CD4-positive, alpha-beta T cell (primary cell): ENCODE measurements at regions not wholly inside any gene's neighbourhood (a gene's known extent, or its start where the extent isn't known, plus 50 kb on each side); places are given as distances from the start of the nearest gene placed in this dataset.

ENCODE experiments used
- ATAC-seq: fragments of 200-7000 bp; cut with Tn5 transposase; one replicate; pipeline ENCODE4 v1.10.0; 2022; ENCODE audit warnings: mild to moderate bottlenecking; ENCODE audit not compliant: poor library complexity
- CTCF ChIA-PET: fragments of 350-600 bp; sonication (Branson Sonifier 250); formaldehyde crosslinking; loops from one replicate; lab custom pipeline; 2021; ENCODE audit warnings: antibody characterized with exemption, inconsistent platforms; lab: Charles Lee
- POLR2A ChIA-PET: fragments of 350-600 bp; sonication (Branson Sonifier 250); formaldehyde crosslinking; loops from one replicate; lab custom pipeline; 2021; ENCODE audit warnings: antibody characterized with exemption, inconsistent platforms; lab: Charles Lee
- DNase-seq, 14 experiments: peaks; one replicate each; pipeline ENCODE4 v3.0.0-alpha.2; 2013 to 2020; ENCODE audit warnings: mixed read lengths in 2 of 14
- H3K27ac ChIP-seq, 2 donors: one replicate each; pipeline versions ENCODE4 v1.5.1 to v1.7.0; 2013; ENCODE audit warnings: low read length in 2 of 2, low read depth in 1 of 2, mild to moderate bottlenecking in 1 of 2
- H3K27me3 ChIP-seq, 2 experiments: 1 replicate in 1 of 2; 2 replicates in 1 of 2; pipeline versions ENCODE4 v1.6.1 to v1.7.0; 2013; ENCODE audit warnings: low read length in 2 of 2, control low read depth in 1 of 2, mild to moderate bottlenecking in 1 of 2, moderate library complexity in 1 of 2; ENCODE audit not compliant: insufficient read depth in 2 of 2, control insufficient read depth in 1 of 2
- H3K36me3 ChIP-seq: one replicate; pipeline ENCODE4 v1.6.1; 2013; ENCODE audit warnings: low read length, control low read depth; ENCODE audit not compliant: insufficient read depth
- H3K4me1 ChIP-seq: one replicate; pipeline ENCODE4 v1.6.1; 2013; ENCODE audit warnings: low read length, control low read depth; ENCODE audit not compliant: insufficient read depth
- H3K4me3 ChIP-seq: one replicate; pipeline ENCODE4 v1.5.1; 2013; ENCODE audit warnings: mild to moderate bottlenecking, low read length, moderate library complexity
- H3K9me3 ChIP-seq, 2 experiments: 1 replicate in 1 of 2; 2 replicates in 1 of 2; pipeline versions ENCODE4 v1.6.1 to v1.7.0; 2013; ENCODE audit warnings: low read length in 2 of 2, mild to moderate bottlenecking in 2 of 2, control low read depth in 1 of 2, moderate library complexity in 1 of 2; ENCODE audit not compliant: control insufficient read depth in 1 of 2, insufficient read depth in 1 of 2
- H3K27ac Mint-ChIP-seq: one replicate; pipeline ENCODE4 v1.8.0; 2020; ENCODE audit warnings: mixed read lengths
- H3K27me3 Mint-ChIP-seq: one replicate; pipeline ENCODE4 v1.8.0; 2021; ENCODE audit warnings: mixed read lengths
- H3K36me3 Mint-ChIP-seq: one replicate; pipeline ENCODE4 v1.8.0; 2021; ENCODE audit warnings: low read depth, mixed read lengths
- H3K4me1 Mint-ChIP-seq: one replicate; pipeline ENCODE4 v1.8.0; 2021; ENCODE audit warnings: low read depth, mixed read lengths
- H3K4me3 Mint-ChIP-seq: one replicate; pipeline ENCODE4 v1.8.0; 2020; ENCODE audit warnings: mild to moderate bottlenecking, mixed read lengths
- H3K9me3 Mint-ChIP-seq: one replicate; pipeline ENCODE4 v1.8.0; 2020; ENCODE audit warnings: mixed read lengths
- CTCF ChIP-seq: fragments of 200-600 bp; IDR thresholded peaks from one replicate; pipeline ENCODE4 v1.8.0; 2022; ENCODE audit warnings: antibody characterized with exemption, mild to moderate bottlenecking
- intact Hi-C, 2 experiments: fragments of 100-400 bp; cut with DNase I in 1 of 2; cut with micrococcal nuclease in 1 of 2; formaldehyde crosslinking; loops; one replicate each; pipeline versions ENCODE4 v1.15.1 to v1.9.0; 2023 to 2025; cut with DNase I, micrococcal nuclease

DNA sequence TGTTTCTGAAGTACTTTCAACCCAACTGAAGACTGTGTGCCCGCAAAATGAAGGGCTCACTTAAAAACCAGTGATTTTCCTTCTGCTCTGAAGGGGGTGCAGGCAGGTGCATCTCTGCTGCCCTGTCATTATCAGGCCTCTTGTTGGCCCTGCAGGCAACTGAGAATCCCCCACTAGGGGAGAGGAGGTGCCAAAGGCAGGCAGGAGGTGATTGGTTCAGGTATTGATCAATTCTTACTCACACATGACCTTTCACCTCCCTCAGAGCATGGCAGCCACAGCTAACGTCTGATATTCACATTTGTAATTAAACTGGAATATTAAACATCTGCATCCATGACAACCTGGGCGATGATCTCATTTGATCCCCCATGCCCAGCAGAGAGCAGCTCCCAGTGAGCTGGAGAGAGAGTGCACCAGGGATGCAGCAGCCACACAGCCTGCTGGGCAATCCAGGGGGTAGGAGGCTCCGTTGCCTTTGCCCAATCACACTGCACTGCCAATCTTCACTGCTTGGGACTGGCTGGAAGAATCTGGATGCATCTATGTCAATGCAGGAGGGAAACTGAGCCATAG lies 267.9 kb upstream of the TSHZ3 start:
- intact Hi-C loops, result no loop called here
- Mint-ChIP-seq H3K27me3 (peaks cover 1% of the 10 kb centered on the region), H3K36me3 (no peaks in the 10 kb centered on the region), H3K4me1 (no peaks in the 10 kb centered on the region), H3K4me3 (no peak overlapping the region), H3K9me3 (no peaks in the 10 kb centered on the region), H3K27ac (no peak overlapping the region)
- Histone ChIP-seq H3K36me3 (no peaks in the 10 kb centered on the region), H3K4me3 (no peak overlapping the region), H3K27me3 (no peaks in the 10 kb centered on the region), H3K9me3 (peaks cover 0 to 6% of the 10 kb centered on the region in 2 experiments), H3K27ac (no peak overlapping the region), H3K4me1 (no peaks in the 10 kb centered on the region)
- ChIA-PET POLR2A (no interaction called here), CTCF (no interaction called here)
- no peak for TF ChIP-seq CTCF
- DNase-seq, result no peak
- no peak for ATAC-seq

- no peaks in the 10 kb centered on the region for H3K27me3 Mint-ChIP-seq
- H3K4me1 Mint-ChIP-seq, result no peaks in the 10 kb centered on the region
- Histone ChIP-seq H3K4me3 (no peak overlapping the region), H3K4me1 (no peaks in the 10 kb centered on the region), H3K36me3 (no peaks in the 10 kb centered on the region), H3K9me3 (peaks cover 0 to 6% of the 10 kb centered on the region in 2 experiments), H3K27me3 (no peaks in the 10 kb centered on the region), H3K27ac (no peak overlapping the region)
- TF ChIP-seq CTCF, result no peak
- H3K9me3 Mint-ChIP-seq, result no peaks in the 10 kb centered on the region
- intact Hi-C loops, result no loop called here
- H3K27ac Mint-ChIP-seq, result no peak overlapping the region
- CTCF ChIA-PET, result no interaction called here
- POLR2A ChIA-PET, result no interaction called here
- no peak for ATAC-seq
- H3K36me3 Mint-ChIP-seq, result no peaks in the 10 kb centered on the region
- no peak for DNase-seq
- H3K4me3 Mint-ChIP-seq, result no peak overlapping the region
These were observed 275.8 kb upstream of the TSHZ3 start for GRCh38 chr19:31625056-31625455.

DNA sequence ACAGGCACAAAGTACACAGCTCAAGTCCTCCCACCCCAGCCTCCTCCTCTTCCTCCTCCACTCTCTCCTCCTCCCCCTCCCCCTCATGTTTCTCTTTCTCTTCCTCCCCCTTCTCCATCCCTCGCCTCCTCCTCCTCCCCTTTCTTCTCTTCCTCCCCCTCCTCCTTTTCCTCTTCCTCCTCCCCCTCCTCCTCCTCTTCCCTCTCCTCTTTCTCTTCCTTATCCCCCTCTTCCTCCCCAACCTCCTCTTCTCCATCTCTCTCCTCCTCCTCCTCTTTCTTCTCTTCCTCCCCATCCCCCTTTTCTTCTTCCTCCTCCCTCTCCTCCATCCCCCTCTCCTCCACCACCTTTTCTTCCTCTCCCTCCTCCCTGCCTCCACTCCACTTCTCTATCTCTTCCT lies 276.3 kb upstream of the TSHZ3 start:
- Histone ChIP-seq H3K27me3 (no peaks in the 10 kb centered on the region), H3K36me3 (no peaks in the 10 kb centered on the region), H3K27ac (no peak overlapping the region), H3K9me3 (peaks cover 0 to 6% of the 10 kb centered on the region in 2 experiments), H3K4me3 (no peak overlapping the region), H3K4me1 (no peaks in the 10 kb centered on the region)
- TF ChIP-seq CTCF, result no peak
- ATAC-seq (no peak), DNase-seq (no peak)
- no peaks in the 10 kb centered on the region for H3K36me3 Mint-ChIP-seq
- no peaks in the 10 kb centered on the region for H3K9me3 Mint-ChIP-seq
- no peak overlapping the region for H3K4me3 Mint-ChIP-seq
- no peaks in the 10 kb centered on the region for H3K4me1 Mint-ChIP-seq
- H3K27ac Mint-ChIP-seq, result no peak overlapping the region
- intact Hi-C loops, result no loop called here
- CTCF ChIA-PET, result no interaction called here
- H3K27me3 Mint-ChIP-seq, result no peaks in the 10 kb centered on the region
- POLR2A ChIA-PET, result no interaction called here
